ENCODE measurements at regions not wholly inside any gene's neighbourhood (a gene's known extent, or its start where the extent isn't known, plus 50 kb on each side); places are given as distances from the start of the nearest gene placed in this dataset.

DNA sequence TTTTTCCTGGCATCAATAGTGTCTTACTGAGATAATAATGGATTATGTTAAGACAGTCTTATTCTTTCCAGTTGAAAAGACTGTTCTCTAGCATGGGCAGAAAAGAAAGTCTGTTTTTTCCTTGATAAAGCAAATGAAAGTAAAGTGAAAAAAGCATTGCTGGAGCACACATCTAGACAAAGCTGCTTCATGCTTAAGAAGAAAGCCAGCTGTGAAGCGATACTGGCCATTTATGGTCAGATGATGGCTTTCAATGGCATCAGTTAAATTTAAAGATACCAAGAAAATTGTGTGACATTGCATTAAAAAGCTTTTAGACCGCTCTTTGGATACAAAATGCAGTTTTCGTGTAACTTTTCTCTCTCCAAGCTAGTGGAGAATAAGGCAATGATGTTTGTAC lies 242.1 kb upstream of the TRAM1L1 start:
- DNase-seq = no peak
- TF ChIP-seq, protein P1, sequence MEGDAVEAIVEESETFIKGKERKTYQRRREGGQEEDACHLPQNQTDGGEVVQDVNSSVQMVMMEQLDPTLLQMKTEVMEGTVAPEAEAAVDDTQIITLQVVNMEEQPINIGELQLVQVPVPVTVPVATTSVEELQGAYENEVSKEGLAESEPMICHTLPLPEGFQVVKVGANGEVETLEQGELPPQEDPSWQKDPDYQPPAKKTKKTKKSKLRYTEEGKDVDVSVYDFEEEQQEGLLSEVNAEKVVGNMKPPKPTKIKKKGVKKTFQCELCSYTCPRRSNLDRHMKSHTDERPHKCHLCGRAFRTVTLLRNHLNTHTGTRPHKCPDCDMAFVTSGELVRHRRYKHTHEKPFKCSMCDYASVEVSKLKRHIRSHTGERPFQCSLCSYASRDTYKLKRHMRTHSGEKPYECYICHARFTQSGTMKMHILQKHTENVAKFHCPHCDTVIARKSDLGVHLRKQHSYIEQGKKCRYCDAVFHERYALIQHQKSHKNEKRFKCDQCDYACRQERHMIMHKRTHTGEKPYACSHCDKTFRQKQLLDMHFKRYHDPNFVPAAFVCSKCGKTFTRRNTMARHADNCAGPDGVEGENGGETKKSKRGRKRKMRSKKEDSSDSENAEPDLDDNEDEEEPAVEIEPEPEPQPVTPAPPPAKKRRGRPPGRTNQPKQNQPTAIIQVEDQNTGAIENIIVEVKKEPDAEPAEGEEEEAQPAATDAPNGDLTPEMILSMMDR (IDR thresholded peaks at IDR 0.05 in 4 of 5, conservative IDR thresholded peaks at IDR 0.05 in 1 of 5) = no peak
- no peak for TF ChIP-seq POLR2A (IDR thresholded peaks at IDR 0.05)
- H3K27ac ChIP-seq = no peak overlapping the region
- H3K27me3 ChIP-seq = no peaks in the 10 kb centered on the region
- intact Hi-C loops (cut with DNase I; ENCODE audit: low total_unique reads) = no loop called here
- in situ Hi-C loops (cut with MboI; ENCODE audit: low sequenced_read_pairs in 4 of 4) = no loop called here
- H3K9me3 ChIP-seq = no peaks in the 10 kb centered on the region
- H3K4me1 ChIP-seq = no peaks in the 10 kb centered on the region
- H3K36me3 ChIP-seq = no peaks in the 10 kb centered on the region
- no peak overlapping the region for H3K4me3 ChIP-seq
- no peak for ATAC-seq

DNA sequence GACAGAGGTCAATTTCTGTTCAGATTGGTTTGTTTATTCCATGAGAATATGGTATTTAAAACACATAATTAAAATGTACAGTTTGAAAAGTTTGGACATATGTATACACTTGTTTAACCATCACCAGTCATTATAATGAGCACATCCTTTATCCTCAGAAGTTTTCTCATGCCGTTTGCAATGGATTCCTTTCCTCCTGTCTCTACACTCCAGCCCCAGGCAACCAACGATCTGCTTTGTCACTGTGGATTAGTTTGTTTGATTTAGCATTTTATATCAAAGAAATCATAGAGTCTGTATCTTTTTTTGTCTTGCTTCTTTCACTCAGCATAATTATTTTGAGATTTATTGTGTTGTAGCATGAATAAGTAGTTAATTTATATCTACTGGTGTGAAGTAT lies 243.0 kb upstream of the TRAM1L1 start:
- TF ChIP-seq, protein P1 (IDR thresholded peaks at IDR 0.05 in 4 of 5, conservative IDR thresholded peaks at IDR 0.05 in 1 of 5) = no peak
- TF ChIP-seq POLR2A (IDR thresholded peaks at IDR 0.05) = no peak
- H3K4me3 ChIP-seq = no peak overlapping the region
- H3K36me3 ChIP-seq = no peaks in the 10 kb centered on the region
- no peak for ATAC-seq
- intact Hi-C loops (cut with DNase I; ENCODE audit: low total_unique reads) = no loop called here
- no peaks in the 10 kb centered on the region for H3K27me3 ChIP-seq
- H3K9me3 ChIP-seq = no peaks in the 10 kb centered on the region
- no peak overlapping the region for H3K27ac ChIP-seq
- H3K4me1 ChIP-seq = no peaks in the 10 kb centered on the region
- in situ Hi-C loops (cut with MboI; ENCODE audit: low sequenced_read_pairs in 4 of 4) = no loop called here
- no peak for DNase-seq

DNA sequence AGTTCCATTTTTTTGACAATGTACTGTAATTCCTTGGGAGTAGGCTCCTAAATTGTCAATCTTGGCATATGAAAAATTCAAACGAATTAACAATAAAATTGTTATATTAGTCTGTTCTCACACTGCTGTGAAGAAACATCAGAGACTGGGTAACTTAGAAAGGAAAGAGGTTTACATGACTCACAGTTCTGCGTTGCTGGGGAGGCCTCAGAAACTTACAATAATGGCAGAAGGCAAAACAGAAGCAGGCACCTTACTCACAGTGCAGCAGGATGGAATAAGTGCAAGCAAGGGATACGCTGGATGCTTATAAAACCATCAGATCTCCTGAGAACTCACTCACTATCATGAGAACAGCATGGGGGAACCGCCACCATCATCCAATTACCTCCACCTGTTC lies 246.4 kb upstream of the TRAM1L1 start:
- ATAC-seq = no peak
- Histone ChIP-seq H3K4me3 (no peak overlapping the region), H3K36me3 (no peaks in the 10 kb centered on the region), H3K9me3 (no peaks in the 10 kb centered on the region), H3K27ac (no peak overlapping the region), H3K27me3 (no peaks in the 10 kb centered on the region), H3K4me1 (no peaks in the 10 kb centered on the region)
- TF ChIP-seq POLR2A (IDR thresholded peaks at IDR 0.05) = no peak
- TF ChIP-seq, protein P1 (IDR thresholded peaks at IDR 0.05 in 4 of 5, conservative IDR thresholded peaks at IDR 0.05 in 1 of 5) = no peak
- no peak for DNase-seq
- in situ Hi-C loops (cut with MboI; ENCODE audit: low sequenced_read_pairs in 4 of 4) (no loop called here), intact Hi-C loops (cut with DNase I; ENCODE audit: low total_unique reads) (loop anchor here (2.0 kb wide), 1 partner anchor 33 kb away; no protein-coding TSS in a partner anchor)

DNA sequence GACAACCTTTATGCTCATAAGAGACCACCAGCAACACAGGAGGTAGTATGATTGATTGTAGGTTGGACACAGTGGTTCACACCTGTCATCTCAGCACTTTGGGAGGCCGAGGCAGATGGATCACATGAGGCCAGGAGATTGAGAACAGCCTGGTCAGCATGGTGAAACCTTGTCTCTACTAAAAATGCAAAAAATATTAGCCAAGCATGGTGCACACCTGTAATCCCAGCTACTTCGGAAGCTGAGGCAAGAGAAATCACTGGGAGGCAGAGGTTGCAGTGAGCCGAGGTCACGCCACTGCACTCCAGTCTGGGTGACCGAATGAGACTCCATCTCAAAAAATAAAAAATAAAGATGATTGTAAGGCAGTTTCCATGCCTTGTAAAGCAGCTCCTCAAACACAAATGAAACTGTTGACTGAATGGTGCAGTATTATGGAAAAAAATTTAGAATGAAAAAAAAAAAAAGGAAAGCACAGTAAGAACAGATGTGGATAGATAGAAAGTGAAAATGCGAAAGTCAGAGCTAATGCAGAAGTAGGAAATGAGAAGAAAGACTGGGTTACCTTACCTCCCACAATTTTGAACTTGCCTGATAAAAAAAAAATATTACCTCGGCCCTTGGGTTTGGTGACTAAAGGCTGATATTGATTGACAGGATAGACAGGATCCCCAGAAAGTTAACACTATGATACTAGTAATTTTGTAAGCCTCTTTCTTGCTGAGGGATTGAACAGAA lies 249.2 kb upstream of the TRAM1L1 start:
- H3K36me3 ChIP-seq = no peaks in the 10 kb centered on the region
- H3K4me3 ChIP-seq = no peak overlapping the region
- H3K27me3 ChIP-seq = no peaks in the 10 kb centered on the region
- TF ChIP-seq, protein P1 (IDR thresholded peaks at IDR 0.05 in 4 of 5, conservative IDR thresholded peaks at IDR 0.05 in 1 of 5) = no peak
- TF ChIP-seq POLR2A (IDR thresholded peaks at IDR 0.05) = no peak
- no peaks in the 10 kb centered on the region for H3K4me1 ChIP-seq
- in situ Hi-C loops (cut with MboI; ENCODE audit: low sequenced_read_pairs in 4 of 4) = no loop called here
- DNase-seq = no peak
- H3K9me3 ChIP-seq = no peaks in the 10 kb centered on the region
- intact Hi-C loops (cut with DNase I; ENCODE audit: low total_unique reads) = no loop called here
- no peak overlapping the region for H3K27ac ChIP-seq
- ATAC-seq = no peak

DNA sequence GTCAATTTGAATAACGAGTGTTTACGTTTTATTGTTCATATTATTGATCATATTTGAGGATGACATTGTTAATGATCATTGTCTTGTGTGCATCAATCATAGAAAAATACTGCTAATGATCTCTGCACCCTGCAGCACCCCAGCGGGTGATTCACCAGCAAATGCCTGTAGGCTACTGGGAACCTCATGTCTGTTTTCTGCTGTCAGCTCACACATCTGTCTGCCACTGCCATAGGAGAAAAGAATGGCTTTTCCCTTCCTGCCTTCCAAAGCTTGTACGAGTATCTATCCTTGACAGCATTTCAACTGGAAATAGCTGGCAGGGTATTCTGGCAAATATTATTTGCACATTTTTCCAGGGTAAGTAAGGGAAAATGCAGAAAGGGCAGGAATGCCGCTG lies 272.1 kb upstream of the TRAM1L1 start:
- Histone ChIP-seq H3K27ac (no peak overlapping the region), H3K4me1 (no peaks in the 10 kb centered on the region), H3K4me3 (no peak overlapping the region), H3K27me3 (no peaks in the 10 kb centered on the region), H3K36me3 (no peaks in the 10 kb centered on the region), H3K9me3 (no peaks in the 10 kb centered on the region)
- ATAC-seq (no peak), DNase-seq (no peak)
- no peak for TF ChIP-seq POLR2A (IDR thresholded peaks at IDR 0.05)
- TF ChIP-seq, protein P1 (IDR thresholded peaks at IDR 0.05 in 4 of 5, conservative IDR thresholded peaks at IDR 0.05 in 1 of 5) = no peak
- in situ Hi-C loops (cut with MboI; ENCODE audit: low sequenced_read_pairs in 4 of 4) = no loop called here
- intact Hi-C loops (cut with DNase I; ENCODE audit: low total_unique reads) = no loop called here

Data from gastrocnemius medialis (tissue), 4 donors.